ENCODE measurements at regions not wholly inside any gene's neighbourhood (a gene's known extent, or its start where the extent isn't known, plus 50 kb on each side); places are given as distances from the start of the nearest gene placed in this dataset.

GRCh38 chr4:11587797-11588196, 159.1 kb upstream of the HS3ST1 start:
- no peak for DNase-seq (ENCODE audit: low read depth in 2 of 3, low spot score in 1 of 3)

GRCh38 chr4:11585506-11585905, 156.8 kb upstream of the HS3ST1 start:
- DNase-seq (ENCODE audit: low read depth in 2 of 3, low spot score in 1 of 3), result no peak

- no peak for DNase-seq (ENCODE audit: low read depth in 2 of 3, low spot score in 1 of 3)
Observed at GRCh38 chr4:11568511-11568910, 139.8 kb upstream of the HS3ST1 start.

- DNase-seq (ENCODE audit: low read depth in 2 of 3, low spot score in 1 of 3), result no peak
Observed at GRCh38 chr4:11566444-11567022, 137.8 kb upstream of the HS3ST1 start.

GRCh38 chr4:11565899-11566298, 137.2 kb upstream of the HS3ST1 start:
- no peak for DNase-seq (ENCODE audit: low read depth in 2 of 3, low spot score in 1 of 3)

- DNase-seq (ENCODE audit: low read depth in 2 of 3, low spot score in 1 of 3), result no peak
Observed at GRCh38 chr4:11565213-11565612, 136.5 kb upstream of the HS3ST1 start.

GRCh38 chr4:11564021-11564420, 135.3 kb upstream of the HS3ST1 start:
- no peak for DNase-seq (ENCODE audit: low read depth in 2 of 3, low spot score in 1 of 3)

GRCh38 chr4:11549525-11549924, 120.8 kb upstream of the HS3ST1 start:
- DNase-seq (ENCODE audit: low read depth in 2 of 3, low spot score in 1 of 3), result no peak

GRCh38 chr4:11548597-11549082, 119.9 kb upstream of the HS3ST1 start:
- no peak for DNase-seq (ENCODE audit: low read depth in 2 of 3, low spot score in 1 of 3)

- DNase-seq (ENCODE audit: low read depth in 2 of 3, low spot score in 1 of 3), result no peak
Observed at GRCh38 chr4:11546391-11547175, 117.9 kb upstream of the HS3ST1 start.

GRCh38 chr4:11545651-11546050, 117.0 kb upstream of the HS3ST1 start:
- DNase-seq (ENCODE audit: low read depth in 2 of 3, low spot score in 1 of 3), result no peak

- DNase-seq (ENCODE audit: low read depth in 2 of 3, low spot score in 1 of 3), result no peak
Observed at GRCh38 chr4:11544211-11544610, 115.5 kb upstream of the HS3ST1 start.

- no peak for DNase-seq (ENCODE audit: low read depth in 2 of 3, low spot score in 1 of 3)
Observed at GRCh38 chr4:11543706-11544105, 115.0 kb upstream of the HS3ST1 start.

- no peak for DNase-seq (ENCODE audit: low read depth in 2 of 3, low spot score in 1 of 3)
Observed at GRCh38 chr4:11542952-11543351, 114.3 kb upstream of the HS3ST1 start.

- DNase-seq (ENCODE audit: low read depth in 2 of 3, low spot score in 1 of 3), result no peak
Observed at GRCh38 chr4:11537846-11538245, 109.2 kb upstream of the HS3ST1 start.

GRCh38 chr4:11535333-11535732, 106.6 kb upstream of the HS3ST1 start:
- no peak for DNase-seq (ENCODE audit: low read depth in 2 of 3, low spot score in 1 of 3)

- DNase-seq (ENCODE audit: low read depth in 2 of 3, low spot score in 1 of 3), result no peak
Observed at GRCh38 chr4:11534623-11535302, 106.1 kb upstream of the HS3ST1 start.

GRCh38 chr4:11532138-11532537, 103.4 kb upstream of the HS3ST1 start:
- DNase-seq (ENCODE audit: low read depth in 2 of 3, low spot score in 1 of 3), result no peak

- no peak for DNase-seq (ENCODE audit: low read depth in 2 of 3, low spot score in 1 of 3)
Observed at GRCh38 chr4:11529625-11530201, 101.0 kb upstream of the HS3ST1 start.

GRCh38 chr4:11525085-11525484, 96.4 kb upstream of the HS3ST1 start:
- no peak for DNase-seq (ENCODE audit: low read depth in 2 of 3, low spot score in 1 of 3)

GRCh38 chr4:11518754-11519153, 90.1 kb upstream of the HS3ST1 start:
- DNase-seq (ENCODE audit: low read depth in 2 of 3, low spot score in 1 of 3), result no peak

All from stimulated activated CD4-positive, alpha-beta T cell treated with anti-CD3 and anti-CD28 coated beads, Interleukin-12 subunit alpha, Interleukin-12 subunit beta, amount 100 ng/mL, for 48 hours (primary cell).